Activated T-cell treated with anti-CD3 and anti-CD28 coated beads, Interleukin-2, amount 50 U/mL, for 72 hours (primary cell): ENCODE measurements at regions not wholly inside any gene's neighbourhood (a gene's known extent, or its start where the extent isn't known, plus 50 kb on each side); places are given as distances from the start of the nearest gene placed in this dataset.
"Not testable (repeated sequence)": the region's sequence is repeated elsewhere in the genome, so short reads cannot be mapped to it uniquely, and the experiment has no call there.

ENCODE experiments used
- ATAC-seq, 2 donors: fragments of 150-1000 bp; cut with Tn5 transposase; replicated peaks in 1 of 2; 2 replicates each; pipeline ENCODE4 v1.10.0; 2021; ENCODE audit warnings: moderate library complexity in 2 of 2, mild to moderate bottlenecking in 1 of 2
- DNase-seq, 2 donors: peaks; one replicate each; pipeline ENCODE4 v3.0.0; 2021 to 2022; ENCODE audit warnings: mixed read lengths in 1 of 2
- H3K27ac Mint-ChIP-seq: one replicate; pipeline ENCODE4 v1.8.0; 2022; ENCODE audit warnings: mild to moderate bottlenecking, moderate library complexity, mixed read lengths
- H3K27me3 Mint-ChIP-seq: one replicate; pipeline ENCODE4 v1.8.0; 2022; ENCODE audit warnings: low read depth, mixed read lengths
- H3K36me3 Mint-ChIP-seq, 2 donors: one replicate each; pipeline ENCODE4 v1.8.0; 2022; ENCODE audit warnings: mixed read lengths in 2 of 2, mild to moderate bottlenecking in 1 of 2; ENCODE audit not compliant: insufficient read depth in 2 of 2
- H3K4me1 Mint-ChIP-seq: one replicate; pipeline ENCODE4 v1.8.0; 2022; ENCODE audit warnings: low read depth, mixed read lengths
- H3K4me3 Mint-ChIP-seq, 2 donors: one replicate each; pipeline ENCODE4 v1.8.0; 2022; ENCODE audit warnings: mild to moderate bottlenecking in 2 of 2, mixed read lengths in 2 of 2, moderate library complexity in 2 of 2
- H3K9me3 Mint-ChIP-seq, 2 donors: one replicate each; pipeline ENCODE4 v1.8.0; 2022; ENCODE audit warnings: mixed read lengths in 2 of 2

DNA sequence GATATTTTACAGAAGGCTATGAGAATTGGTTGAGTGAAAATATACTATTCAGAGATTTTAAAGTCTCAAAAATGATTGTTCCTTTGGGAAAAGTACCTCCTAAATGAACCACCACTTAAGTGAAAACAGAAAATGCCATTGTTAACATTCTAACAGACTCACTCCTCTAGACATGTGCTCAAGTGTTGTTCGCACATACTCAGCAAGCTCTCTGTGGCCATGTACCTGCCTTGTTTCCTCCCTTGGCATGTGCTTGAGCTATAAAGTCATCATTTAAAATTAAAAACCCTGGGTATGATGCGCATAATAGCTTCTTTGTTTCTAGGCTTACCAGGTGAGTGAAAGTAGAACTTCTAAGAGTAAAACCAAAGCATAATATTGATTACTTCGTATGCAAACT is 343.2 kb upstream of the VRK2 start:
- Mint-ChIP-seq H3K27me3 (no peaks in the 10 kb centered on the region), H3K36me3 (no peaks in the 10 kb centered on the region), H3K9me3 (no peaks in the 10 kb centered on the region)

DNA sequence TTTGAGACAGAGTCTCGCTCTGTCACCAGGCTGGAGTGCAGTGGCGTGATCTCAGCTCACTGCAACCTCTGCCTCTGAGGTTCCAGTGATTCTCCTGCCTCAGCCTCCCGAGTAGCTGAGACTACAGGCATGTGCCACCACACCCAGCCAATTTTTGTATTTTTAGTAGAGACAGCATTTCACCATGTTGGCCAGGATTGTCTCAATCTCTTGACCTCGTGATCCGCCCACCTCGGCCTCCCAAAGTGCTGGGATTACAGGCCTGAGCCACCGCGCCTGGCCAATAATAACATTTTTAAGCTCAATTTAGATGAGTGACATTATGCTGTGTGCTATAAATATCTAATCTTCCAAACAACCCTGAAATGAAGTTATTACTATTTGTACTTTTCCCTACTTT is 338.8 kb upstream of the VRK2 start:
- H3K36me3 Mint-ChIP-seq, H3K27ac Mint-ChIP-seq, H3K4me3 Mint-ChIP-seq, H3K9me3 Mint-ChIP-seq, ATAC-seq, DNase-seq, H3K27me3 Mint-ChIP-seq, H3K4me1 Mint-ChIP-seq: not testable (repeated sequence)

More for the DNA sequence above, 343.2 kb upstream of the VRK2 start:
- Mint-ChIP-seq H3K4me1 (no peaks in the 10 kb centered on the region), H3K4me3 (no peak overlapping the region), H3K27ac (no peak overlapping the region)
- ATAC-seq, result no peak
- DNase-seq, result no peak

DNA sequence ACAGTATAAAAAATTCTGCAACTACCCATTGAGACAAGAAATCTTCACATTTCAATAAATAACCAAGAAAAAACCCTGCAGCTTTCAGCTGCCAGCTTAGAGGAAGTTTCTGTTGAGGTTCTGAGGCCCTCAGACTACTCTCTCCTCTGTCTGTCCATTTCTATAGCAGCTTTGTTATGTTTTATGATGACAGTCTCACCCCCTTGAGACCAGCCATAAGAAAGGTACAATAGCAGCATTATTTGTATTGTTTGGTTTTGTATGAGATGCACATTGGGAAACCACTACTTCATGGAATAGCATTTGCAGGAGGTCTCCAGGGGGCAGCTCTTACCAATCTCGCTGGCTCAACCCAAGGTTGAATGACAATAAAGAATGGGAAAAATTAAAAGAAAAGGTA is 334.6 kb upstream of the VRK2 start:
- DNase-seq, result no peak
- H3K4me1 Mint-ChIP-seq, result no peaks in the 10 kb centered on the region
- H3K9me3 Mint-ChIP-seq, result no peaks in the 10 kb centered on the region
- no peak overlapping the region for H3K4me3 Mint-ChIP-seq
- no peaks in the 10 kb centered on the region for H3K27me3 Mint-ChIP-seq
- ATAC-seq, result no peak
- no peak overlapping the region for H3K27ac Mint-ChIP-seq
- no peaks in the 10 kb centered on the region for H3K36me3 Mint-ChIP-seq

DNA sequence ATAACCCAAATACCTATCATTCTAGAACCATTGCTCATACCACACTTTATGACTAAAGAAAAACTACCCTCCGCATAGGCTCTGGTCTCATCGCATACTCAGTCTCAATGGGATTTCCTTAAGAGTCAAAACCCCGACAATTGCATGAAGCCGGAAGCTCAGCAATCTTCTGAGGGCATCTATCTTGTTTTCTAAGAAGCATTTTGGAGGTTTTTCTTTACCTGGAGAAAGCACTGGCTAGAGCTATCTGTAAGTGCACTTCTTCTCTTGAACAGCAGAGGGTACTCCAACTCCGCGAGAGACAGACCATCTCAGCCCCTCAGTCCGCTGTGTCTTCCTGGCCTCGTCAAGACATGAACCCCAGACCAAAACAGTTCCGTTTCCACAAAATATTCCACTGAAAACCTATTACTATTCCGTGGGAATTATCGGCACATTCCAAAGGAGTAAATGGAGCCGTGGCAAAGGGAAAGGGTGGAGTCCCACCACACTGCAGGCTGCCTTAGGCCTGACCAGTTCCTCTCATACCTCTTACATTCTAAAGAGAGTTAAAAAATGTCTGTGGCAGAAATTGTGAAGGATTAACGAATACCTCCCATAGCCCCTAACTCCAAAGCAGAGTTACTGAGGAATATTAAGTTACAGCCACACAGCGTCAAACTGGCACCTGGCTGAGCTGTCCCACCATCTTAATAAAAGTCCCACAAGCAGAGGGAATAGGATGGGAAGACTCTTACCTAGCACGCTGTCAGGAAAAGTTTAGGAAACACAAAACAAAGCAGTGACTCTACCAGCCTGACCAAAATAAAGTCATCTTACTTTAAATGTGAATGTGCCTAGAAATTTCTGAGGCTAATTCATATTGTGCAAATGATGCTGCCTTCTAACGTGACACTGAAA is 325.6 kb upstream of the VRK2 start:
- Mint-ChIP-seq H3K36me3 (no peaks in the 10 kb centered on the region), H3K4me3 (peak overlapping the region in 1 of 2 donors; percentile 32), H3K27me3 (no peaks in the 10 kb centered on the region), H3K27ac (no peak overlapping the region), H3K9me3 (no peaks in the 10 kb centered on the region), H3K4me1 (peaks cover 8% of the 10 kb centered on the region)
- peak; percentile 36 to 44 for DNase-seq
- peak; percentile 93 for ATAC-seq

DNA sequence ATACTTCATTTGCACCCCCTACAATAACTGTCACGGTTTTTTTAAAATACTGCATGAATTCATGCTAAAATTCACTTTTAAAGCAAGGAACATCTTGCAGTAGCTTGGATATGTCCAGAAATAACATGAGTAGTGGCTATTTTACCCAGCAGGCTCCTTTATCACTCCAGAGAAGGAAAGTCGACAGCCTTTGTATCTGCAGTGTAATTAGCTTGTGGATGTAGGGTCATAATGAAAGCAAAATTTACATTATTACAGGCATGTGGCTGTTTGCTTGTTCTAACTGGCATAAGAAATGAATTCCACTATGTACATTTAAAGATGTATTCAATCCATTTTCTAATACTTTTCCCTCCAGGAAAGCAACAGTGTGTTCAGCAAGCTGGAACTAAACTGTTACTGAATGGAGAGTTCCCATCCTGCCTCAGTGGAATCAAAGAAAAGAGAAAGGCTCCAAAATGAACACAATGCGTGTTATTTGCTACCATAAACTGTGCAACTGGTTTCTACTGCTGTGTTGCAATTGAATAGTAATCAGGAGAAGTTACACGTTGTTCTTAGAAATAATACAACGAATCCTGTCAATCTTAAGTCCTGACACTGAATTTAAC is 321.2 kb upstream of the VRK2 start:
- no peak overlapping the region for H3K27ac Mint-ChIP-seq
- no peaks in the 10 kb centered on the region for H3K27me3 Mint-ChIP-seq
- H3K9me3 Mint-ChIP-seq, result no peaks in the 10 kb centered on the region
- DNase-seq (no peak), ATAC-seq (no peak)
- no peak overlapping the region for H3K4me3 Mint-ChIP-seq
- H3K36me3 Mint-ChIP-seq, result no peaks in the 10 kb centered on the region
- peaks cover 2% of the 10 kb centered on the region for H3K4me1 Mint-ChIP-seq

DNA sequence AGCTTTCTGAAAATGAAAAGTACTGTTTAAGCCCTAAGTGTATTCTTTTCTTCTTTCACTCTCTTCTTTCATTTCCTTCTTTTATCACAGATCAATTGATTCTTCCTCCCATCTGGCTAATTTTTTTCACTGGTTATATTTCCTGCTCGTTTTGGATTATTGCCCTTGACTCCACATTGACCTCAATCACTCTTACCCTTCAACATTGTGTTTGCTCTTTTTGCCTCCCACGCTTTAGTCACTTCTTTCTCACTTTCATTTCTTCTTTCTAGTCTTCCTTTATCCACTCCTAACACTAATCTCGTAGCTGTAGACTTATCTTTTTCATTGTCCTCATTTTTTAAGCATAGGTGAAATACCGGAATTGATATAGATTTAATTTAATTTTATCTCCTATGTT is 320.3 kb upstream of the VRK2 start:
- Mint-ChIP-seq H3K27me3 (no peaks in the 10 kb centered on the region), H3K36me3 (no peaks in the 10 kb centered on the region), H3K27ac (no peak overlapping the region), H3K9me3 (no peaks in the 10 kb centered on the region), H3K4me1 (no peaks in the 10 kb centered on the region), H3K4me3 (no peak overlapping the region)
- DNase-seq (no peak), ATAC-seq (no peak)

DNA sequence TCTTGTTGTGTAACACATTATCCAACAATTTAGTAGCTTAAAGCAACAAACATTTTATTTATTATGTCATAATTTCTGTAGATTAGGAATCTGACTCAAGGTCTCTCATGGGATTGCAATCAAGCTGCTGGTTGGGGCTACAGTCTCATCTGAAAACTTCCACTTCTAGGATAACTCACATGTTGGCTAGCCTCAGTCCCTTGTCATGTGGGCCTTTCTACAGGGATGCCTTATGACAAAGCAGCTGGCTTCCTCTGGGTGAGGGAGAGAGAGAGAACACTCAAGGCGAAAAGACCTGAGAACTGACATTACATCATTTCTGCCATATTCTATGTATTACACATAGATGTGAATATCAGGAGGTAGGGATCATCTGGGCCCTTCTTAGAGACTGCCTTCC is 317.9 kb upstream of the VRK2 start:
- no peaks in the 10 kb centered on the region for H3K9me3 Mint-ChIP-seq
- no peaks in the 10 kb centered on the region for H3K27me3 Mint-ChIP-seq
- DNase-seq (no peak), ATAC-seq (no peak)
- H3K36me3 Mint-ChIP-seq, result no peaks in the 10 kb centered on the region
- H3K4me1 Mint-ChIP-seq, result no peaks in the 10 kb centered on the region
- no peak overlapping the region for H3K4me3 Mint-ChIP-seq
- H3K27ac Mint-ChIP-seq, result no peak overlapping the region

DNA sequence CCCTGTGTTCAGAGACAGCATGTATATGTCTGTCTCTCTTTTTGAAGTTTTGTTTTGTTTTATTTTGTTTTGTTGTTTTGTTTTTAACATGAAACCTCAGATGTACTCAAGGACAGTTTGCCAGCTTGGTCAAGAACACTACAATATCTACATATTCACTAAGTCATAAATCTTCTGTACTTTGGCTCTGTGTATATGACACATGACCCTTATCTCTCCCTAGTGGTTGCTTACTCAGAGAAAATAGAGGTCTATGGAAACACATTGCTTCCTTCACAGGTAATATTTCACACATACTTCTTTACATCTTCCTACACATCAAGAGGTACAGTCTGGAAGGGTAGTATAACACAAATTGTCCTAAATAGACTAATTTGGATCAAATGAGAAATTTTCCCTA is 312.6 kb upstream of the VRK2 start:
- no peaks in the 10 kb centered on the region for H3K27me3 Mint-ChIP-seq
- DNase-seq, result no peak
- no peak for ATAC-seq
- no peak overlapping the region for H3K4me3 Mint-ChIP-seq
- no peaks in the 10 kb centered on the region for H3K36me3 Mint-ChIP-seq
- no peaks in the 10 kb centered on the region for H3K4me1 Mint-ChIP-seq
- H3K27ac Mint-ChIP-seq, result no peak overlapping the region
- peaks cover 0 to 2% of the 10 kb centered on the region in 2 donors for H3K9me3 Mint-ChIP-seq

DNA sequence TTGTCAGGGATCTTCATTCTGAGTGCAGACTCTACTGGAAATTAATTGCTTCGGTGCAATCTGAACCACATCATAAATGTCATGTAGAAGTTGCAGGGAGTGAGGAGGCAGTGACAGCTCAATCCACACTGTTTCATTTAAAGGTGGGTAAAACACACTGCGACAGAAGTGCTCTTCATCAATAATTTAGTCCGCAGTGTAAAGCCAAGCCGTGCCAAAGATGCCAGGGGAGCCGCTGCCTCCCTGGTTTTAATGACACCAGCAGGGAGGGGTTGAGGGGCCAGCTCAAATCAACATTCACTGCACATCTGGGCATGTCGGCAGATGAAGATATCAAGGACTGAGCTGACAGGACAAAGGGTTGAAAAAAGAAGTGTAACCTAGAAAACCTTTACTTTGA is 305.7 kb upstream of the VRK2 start:
- H3K27ac Mint-ChIP-seq, result no peak overlapping the region
- no peaks in the 10 kb centered on the region for H3K27me3 Mint-ChIP-seq
- DNase-seq (no peak), ATAC-seq (no peak)
- no peaks in the 10 kb centered on the region for H3K9me3 Mint-ChIP-seq
- H3K4me3 Mint-ChIP-seq, result no peak overlapping the region
- H3K4me1 Mint-ChIP-seq, result no peaks in the 10 kb centered on the region
- H3K36me3 Mint-ChIP-seq, result no peaks in the 10 kb centered on the region

DNA sequence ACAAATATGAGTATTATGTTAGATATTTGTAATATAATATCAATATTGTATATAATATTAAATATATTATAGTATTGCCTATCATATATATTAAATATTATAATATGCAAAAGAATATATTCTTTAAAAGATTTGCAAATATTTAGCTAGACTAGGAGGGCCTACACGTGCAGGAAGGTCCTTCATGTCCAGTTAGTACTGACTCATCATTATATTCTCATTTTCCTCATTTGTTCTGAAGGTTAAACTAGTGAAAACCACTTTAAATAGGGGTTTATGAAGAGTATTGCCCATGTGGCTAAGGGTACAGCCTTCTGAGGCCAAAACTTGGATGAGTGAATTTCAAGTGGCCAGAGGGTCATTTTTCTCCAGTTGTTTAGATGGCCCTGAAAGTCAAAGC is 293.0 kb upstream of the VRK2 start:
- peaks cover 11% of the 10 kb centered on the region for H3K27me3 Mint-ChIP-seq

DNA sequence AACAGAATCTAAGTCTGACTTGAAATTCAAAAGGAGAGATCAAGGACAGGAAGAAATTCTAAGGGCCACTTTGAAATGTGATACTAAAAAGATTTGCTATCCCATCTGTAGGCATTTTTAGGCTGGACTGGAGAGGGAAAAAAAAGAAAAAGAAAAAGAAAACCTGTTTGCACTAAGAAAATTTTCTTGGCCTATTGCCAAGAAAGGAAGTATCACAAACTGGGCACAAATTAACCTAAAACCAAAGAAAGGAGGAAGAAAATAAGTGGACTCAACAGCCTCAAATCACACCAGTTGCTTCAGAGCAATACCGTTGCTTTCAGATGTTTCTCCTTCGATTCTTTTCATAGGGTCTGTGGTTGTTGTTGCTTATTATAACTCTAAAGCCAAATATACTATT is 287.9 kb upstream of the VRK2 start:
- H3K9me3 Mint-ChIP-seq, result no peaks in the 10 kb centered on the region
- H3K4me3 Mint-ChIP-seq, result no peak overlapping the region
- no peak for DNase-seq
- ATAC-seq, result no peak
- peaks cover 10% of the 10 kb centered on the region for H3K4me1 Mint-ChIP-seq
- H3K27me3 Mint-ChIP-seq, result peaks cover 24% of the 10 kb centered on the region
- no peak overlapping the region for H3K27ac Mint-ChIP-seq
- no peaks in the 10 kb centered on the region for H3K36me3 Mint-ChIP-seq

More for the DNA sequence above, 293.0 kb upstream of the VRK2 start:
- no peaks in the 10 kb centered on the region for H3K4me1 Mint-ChIP-seq
- no peaks in the 10 kb centered on the region for H3K36me3 Mint-ChIP-seq
- ATAC-seq, result no peak
- H3K4me3 Mint-ChIP-seq, result no peak overlapping the region
- no peaks in the 10 kb centered on the region for H3K9me3 Mint-ChIP-seq
- no peak for DNase-seq
- H3K27ac Mint-ChIP-seq, result no peak overlapping the region

DNA sequence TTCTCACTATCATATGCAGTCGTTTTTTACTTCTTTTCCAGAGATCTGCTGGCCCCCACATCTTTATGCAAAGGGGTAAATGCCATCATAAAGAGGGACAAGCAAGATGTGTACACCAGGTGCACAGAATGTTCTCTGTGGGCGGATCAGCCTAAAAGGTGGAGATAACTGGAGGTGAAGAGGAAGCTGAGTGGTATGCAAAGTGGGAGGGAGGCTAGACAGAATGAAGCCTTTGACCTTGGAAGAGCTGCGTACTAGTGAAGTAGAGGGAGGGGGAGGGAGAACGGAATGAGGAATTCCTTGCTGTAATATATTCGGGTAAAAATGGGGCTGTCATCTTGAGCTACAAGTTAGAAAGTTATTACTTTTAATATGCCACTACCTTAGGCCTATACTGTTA is 287.5 kb upstream of the VRK2 start:
- Mint-ChIP-seq H3K4me3 (no peak overlapping the region), H3K27ac (no peak overlapping the region), H3K4me1 (peaks cover 10% of the 10 kb centered on the region), H3K27me3 (peaks cover 24% of the 10 kb centered on the region), H3K9me3 (no peaks in the 10 kb centered on the region), H3K36me3 (no peaks in the 10 kb centered on the region)
- ATAC-seq, result no peak
- DNase-seq, result no peak

DNA sequence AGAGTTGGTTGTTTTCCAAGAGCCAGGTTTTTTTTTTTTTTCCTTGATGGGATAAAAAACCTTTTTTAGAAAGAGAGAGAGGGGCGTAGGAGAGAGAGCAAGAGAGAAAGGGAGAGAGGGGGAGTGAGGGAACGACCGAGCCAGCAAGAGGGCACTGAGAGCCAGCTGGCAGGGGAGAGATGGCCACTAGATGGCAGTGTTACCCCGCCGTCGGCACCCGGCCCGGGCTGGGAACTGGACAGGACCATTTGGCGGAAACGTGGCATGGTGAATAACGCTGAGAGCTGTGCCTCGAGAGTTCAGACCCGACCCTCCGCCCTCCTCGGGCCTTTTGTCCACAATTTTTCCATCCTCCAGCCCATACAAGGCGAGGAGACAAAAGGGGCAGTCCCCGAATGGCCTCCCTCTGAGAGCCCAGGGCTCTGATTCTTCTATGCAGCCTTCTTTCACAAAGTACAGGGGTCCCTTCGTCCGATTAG is 286.7 kb upstream of the VRK2 start:
- Mint-ChIP-seq H3K27ac (no peak overlapping the region), H3K36me3 (no peaks in the 10 kb centered on the region), H3K4me1 (peaks cover 10% of the 10 kb centered on the region), H3K9me3 (no peaks in the 10 kb centered on the region), H3K27me3 (peaks cover 24% of the 10 kb centered on the region), H3K4me3 (peak overlapping the region; percentile 40 to 55)
- ATAC-seq (peak; percentile 86 to 95), DNase-seq (peak; percentile 76 to 83)
